Caco-2 (cell line): ENCODE measurements at regions not wholly inside any gene's neighbourhood (a gene's known extent, or its start where the extent isn't known, plus 50 kb on each side); places are given as distances from the start of the nearest gene placed in this dataset.

Source experiments
- BruUV-seq: library from RNA; stranded (reverse); fragments of 400-500 nt; replicated peaks from 2 replicates; lab custom pipeline; 2021; lab: Mats Ljungman, UMichigan
- CTCF ChIA-PET: fragments of 300-600 bp; sonication (Branson Sonifier 250); formaldehyde crosslinking; loops from one replicate; lab custom pipeline; 2022; ENCODE audit warnings: antibody characterized with exemption; lab: Charles Lee
- POLR2A ChIA-PET: fragments of 300-600 bp; sonication (Branson Sonifier 250); formaldehyde crosslinking; loops from one replicate; lab custom pipeline; 2022; ENCODE audit warnings: antibody characterized with exemption; lab: Charles Lee
- DNase-seq, 2 experiments: peaks; one replicate each; pipeline versions ENCODE4 v3.0.0 to v3.0.0-alpha.2; 2020 to 2022
- H3K27me3 ChIP-seq: replicated peaks from 2 replicates; pipeline ENCODE4 v1.6.0; 2011; ENCODE audit warnings: low read length; ENCODE audit not compliant: control insufficient read depth, insufficient read depth
- H3K36me3 ChIP-seq: 2 replicates; pipeline ENCODE4 v1.5.1; 2011; ENCODE audit warnings: low read length; ENCODE audit not compliant: control insufficient read depth, insufficient read depth
- H3K4me1 ChIP-seq: fragments of 250-450 bp; sonication (Bioruptor Pico); 2 replicates; pipeline ENCODE4 v1.5.1; 2020; ENCODE audit warnings: mild to moderate bottlenecking
- H3K4me3 ChIP-seq: 2 replicates; pipeline ENCODE4 v1.5.1; 2011; ENCODE audit warnings: low read depth, mild to moderate bottlenecking, control low read depth, low read length
- H3K9me3 ChIP-seq: fragments of 250-450 bp; sonication (Bioruptor Pico); 2 replicates; pipeline ENCODE4 v1.5.1; 2020; ENCODE audit warnings: mild to moderate bottlenecking, moderate library complexity
- H3K27ac Mint-ChIP-seq: one replicate; pipeline ENCODE4 v1.8.0; 2022; ENCODE audit warnings: mixed read lengths; ENCODE audit not compliant: unreplicated experiment
- H3K27me3 Mint-ChIP-seq: one replicate; pipeline ENCODE4 v1.8.0; 2022; ENCODE audit warnings: mixed read lengths; ENCODE audit not compliant: insufficient read depth, unreplicated experiment
- H3K36me3 Mint-ChIP-seq: one replicate; pipeline ENCODE4 v1.8.0; 2022; ENCODE audit warnings: mild to moderate bottlenecking, mixed read lengths; ENCODE audit not compliant: insufficient read depth, unreplicated experiment
- H3K4me1 Mint-ChIP-seq: one replicate; pipeline ENCODE4 v1.8.0; 2022; ENCODE audit warnings: low read depth, mixed read lengths; ENCODE audit not compliant: unreplicated experiment
- H3K4me3 Mint-ChIP-seq: one replicate; pipeline ENCODE4 v1.8.0; 2022; ENCODE audit warnings: mild to moderate bottlenecking, moderate library complexity, mixed read lengths; ENCODE audit not compliant: unreplicated experiment
- H3K9me3 Mint-ChIP-seq: one replicate; pipeline ENCODE4 v1.8.0; 2022; ENCODE audit warnings: mixed read lengths; ENCODE audit not compliant: unreplicated experiment
- CTCF ChIP-seq, 2 experiments: fragments of 200-600 bp in 1 of 2; IDR thresholded peaks; 1 replicate in 1 of 2; 2 replicates in 1 of 2; pipeline versions ENCODE4 v1.5.1 to v1.8.0; 2011 to 2022; ENCODE audit warnings: antibody characterized with exemption in 1 of 2, control low read depth in 1 of 2, inconsistent platforms in 1 of 2, low read depth in 1 of 2, low read length in 1 of 2, mild to moderate bottlenecking in 1 of 2, moderate library complexity in 1 of 2; ENCODE audit not compliant: insufficient read depth in 1 of 2, severe bottlenecking in 1 of 2, unreplicated experiment in 1 of 2
- intact Hi-C: fragments of 100-400 bp; cut with micrococcal nuclease; formaldehyde crosslinking; loops from one replicate; pipeline ENCODE4 v1.10.0; 2022; ENCODE audit not compliant: unreplicated experiment

- H3K4me3 ChIP-seq: no peak overlapping the region
- ChIA-PET POLR2A (no interaction called here), CTCF (no interaction called here)
- Mint-ChIP-seq H3K36me3 (no peaks in the 10 kb centered on the region), H3K9me3 (no peaks in the 10 kb centered on the region), H3K27ac (no peak overlapping the region), H3K4me3 (no peak overlapping the region), H3K27me3 (no peaks in the 10 kb centered on the region), H3K4me1 (no peaks in the 10 kb centered on the region)
- no peaks in the 10 kb centered on the region for H3K27me3 ChIP-seq
- H3K36me3 ChIP-seq: no peaks in the 10 kb centered on the region
- TF ChIP-seq CTCF (IDR thresholded peaks at IDR 0.05; ENCODE audit: insufficient read depth in 1 of 2, low read depth in 1 of 2, low read length in 1 of 2, severe bottlenecking in 1 of 2, unreplicated experiment in 1 of 2): no peak
- H3K4me1 ChIP-seq: no peaks in the 10 kb centered on the region
- no TSS peak for BruUV-seq
- no peak for DNase-seq
- 0 out of 2 replicates have a peak, but pooled peaks cover 3% of the 10 kb centered on the region for H3K9me3 ChIP-seq
- intact Hi-C loops: no loop called here
Observed at GRCh38 chr2:13638181-13638580, 921.4 kb downstream of the TRIB2 start.

DNA sequence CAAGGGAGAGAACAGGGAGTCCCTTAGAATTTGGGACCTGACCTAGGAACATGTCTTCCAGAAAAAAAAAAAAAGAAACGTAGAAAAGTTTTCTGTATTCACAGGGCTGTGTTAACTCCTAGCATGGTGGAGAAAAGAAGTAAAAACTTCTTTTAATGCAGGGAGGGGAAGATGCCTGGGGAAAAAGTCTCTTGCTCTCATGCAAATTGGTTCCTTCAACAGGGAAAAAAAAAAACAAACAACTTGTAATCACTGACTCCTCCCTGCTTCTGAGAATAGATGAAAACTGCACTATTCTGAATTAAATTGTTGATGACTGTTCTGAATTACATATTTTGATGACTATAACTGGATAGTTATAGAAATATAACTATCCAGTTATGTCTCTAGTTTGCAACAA lies 933.2 kb downstream of the TRIB2 start:
- no peaks in the 10 kb centered on the region for H3K27me3 ChIP-seq
- H3K36me3 ChIP-seq: no peaks in the 10 kb centered on the region
- H3K4me3 ChIP-seq: no peak overlapping the region
- Mint-ChIP-seq H3K27me3 (no peaks in the 10 kb centered on the region), H3K36me3 (no peaks in the 10 kb centered on the region), H3K9me3 (peaks cover 24% of the 10 kb centered on the region), H3K27ac (no peak overlapping the region), H3K4me3 (no peak overlapping the region), H3K4me1 (no peaks in the 10 kb centered on the region)
- no peak for DNase-seq
- ChIA-PET POLR2A (no interaction called here), CTCF (no interaction called here)
- BruUV-seq: no TSS peak
- intact Hi-C loops: no loop called here
- no peaks in the 10 kb centered on the region for H3K4me1 ChIP-seq
- H3K9me3 ChIP-seq: no peaks in the 10 kb centered on the region; the same call in 1 of the 2 replicates
- no peak for TF ChIP-seq CTCF (IDR thresholded peaks at IDR 0.05; ENCODE audit: insufficient read depth in 1 of 2, low read depth in 1 of 2, low read length in 1 of 2, severe bottlenecking in 1 of 2, unreplicated experiment in 1 of 2)

- Histone ChIP-seq H3K4me1 (no peaks in the 10 kb centered on the region), H3K4me3 (no peak overlapping the region), H3K27me3 (no peaks in the 10 kb centered on the region), H3K9me3 (no peaks in the 10 kb centered on the region; the same call in 1 of the 2 replicates), H3K36me3 (no peaks in the 10 kb centered on the region)
- Mint-ChIP-seq H3K9me3 (peaks cover 24% of the 10 kb centered on the region), H3K4me1 (no peaks in the 10 kb centered on the region), H3K27me3 (no peaks in the 10 kb centered on the region), H3K27ac (no peak overlapping the region), H3K4me3 (no peak overlapping the region), H3K36me3 (no peaks in the 10 kb centered on the region)
- intact Hi-C loops: no loop called here
- POLR2A ChIA-PET: no interaction called here
- DNase-seq: no peak
- TF ChIP-seq CTCF (IDR thresholded peaks at IDR 0.05; ENCODE audit: insufficient read depth in 1 of 2, low read depth in 1 of 2, low read length in 1 of 2, severe bottlenecking in 1 of 2, unreplicated experiment in 1 of 2): no peak
- BruUV-seq: no TSS peak
- CTCF ChIA-PET: no interaction called here
Observed at GRCh38 chr2:13650586-13651180, 933.9 kb downstream of the TRIB2 start.
